WTC11 (cell line): ENCODE measurements at regions not wholly inside any gene's neighbourhood (a gene's known extent, or its start where the extent isn't known, plus 50 kb on each side); places are given as distances from the start of the nearest gene placed in this dataset.

Experiments
- ATAC-seq: fragments of 200-7000 bp; cut with Tn5 transposase; 2 replicates; pipeline ENCODE4 v1.10.0; 2021; ENCODE audit warnings: mild to moderate bottlenecking, moderate library complexity
- CTCF ChIA-PET: fragments of 300-600 bp; sonication (Branson Sonifier 250); formaldehyde crosslinking; loops from one replicate; lab custom pipeline; 2021; ENCODE audit warnings: antibody characterized with exemption; lab: Charles Lee
- POLR2A ChIA-PET: fragments of 350-600 bp; sonication (Branson Sonifier 250); formaldehyde crosslinking; loops from one replicate; lab custom pipeline; 2021; ENCODE audit warnings: antibody characterized with exemption; lab: Charles Lee
- DNase-seq: peaks from one replicate; pipeline ENCODE4 v3.0.0; 2021; ENCODE audit warnings: low spot score
- H3K27ac Mint-ChIP-seq: 2 replicates; pipeline ENCODE4 v1.8.0; 2021; ENCODE audit warnings: mixed read lengths
- H3K27me3 Mint-ChIP-seq: 2 replicates; pipeline ENCODE4 v1.8.0; 2021; ENCODE audit warnings: low read depth, mild to moderate bottlenecking, moderate library complexity, mixed read lengths
- H3K36me3 Mint-ChIP-seq: 2 replicates; pipeline ENCODE4 v1.8.0; 2021; ENCODE audit warnings: mixed read lengths
- H3K4me1 Mint-ChIP-seq: 2 replicates; pipeline ENCODE4 v1.8.0; 2022; ENCODE audit warnings: mixed read lengths
- H3K4me3 Mint-ChIP-seq: 2 replicates; pipeline ENCODE4 v1.8.0; 2021; ENCODE audit warnings: mild to moderate bottlenecking, moderate library complexity, mixed read lengths
- H3K9me3 Mint-ChIP-seq: 2 replicates; pipeline ENCODE4 v1.8.0; 2021; ENCODE audit warnings: mixed read lengths
- ATF2 ChIP-seq: sonication (generic); formaldehyde crosslinking; IDR thresholded peaks from 2 replicates; pipeline ENCODE4 v1.8.1; 2022; ENCODE audit warnings: low read depth, missing genetic modification reagents, borderline replicate concordance
- JAZF1 ChIP-seq: fragments of 250-450 bp; sonication (Bioruptor Pico); IDR thresholded peaks from 2 replicates; pipeline ENCODE4 v1.9.0; 2021; ENCODE audit warnings: moderate library complexity, mild to moderate bottlenecking, inconsistent platforms
- KAT7 ChIP-seq: sonication (generic); formaldehyde crosslinking; IDR thresholded peaks from 2 replicates; pipeline ENCODE4 v1.8.1; 2023; ENCODE audit warnings: missing genetic modification reagents, mild to moderate bottlenecking, borderline replicate concordance
- NR1H2 ChIP-seq: sonication (generic); formaldehyde crosslinking; IDR thresholded peaks from 2 replicates; pipeline ENCODE4 v1.9.0; 2021; ENCODE audit warnings: mild to moderate bottlenecking, moderate library complexity, missing genetic modification reagents
- PRDM15 ChIP-seq: sonication (generic); formaldehyde crosslinking; IDR thresholded peaks from 2 replicates; pipeline ENCODE4 v1.8.0; 2022; ENCODE audit warnings: missing genetic modification reagents
- TP53 ChIP-seq: sonication (generic); formaldehyde crosslinking; IDR thresholded peaks from 2 replicates; pipeline ENCODE4 v1.8.1; 2023; ENCODE audit warnings: mild to moderate bottlenecking, missing genetic modification reagents
- USF2 ChIP-seq: sonication (generic); formaldehyde crosslinking; IDR thresholded peaks from 2 replicates; pipeline ENCODE4 v1.8.1; 2023; ENCODE audit warnings: mild to moderate bottlenecking, missing genetic modification reagents, moderate library complexity
- ZNF317 ChIP-seq: sonication (generic); formaldehyde crosslinking; IDR thresholded peaks from 2 replicates; pipeline ENCODE4 v1.8.1; 2023; ENCODE audit warnings: low read depth, mild to moderate bottlenecking, moderate library complexity, missing genetic modification reagents, borderline replicate concordance
- ZNF512 ChIP-seq: sonication (generic); formaldehyde crosslinking; IDR thresholded peaks from 2 replicates; pipeline ENCODE4 v1.8.1; 2022; ENCODE audit warnings: missing genetic modification reagents, borderline replicate concordance
- TF ChIP-seq, protein P1 (sequence below): sonication (generic); formaldehyde crosslinking; IDR thresholded peaks from 2 replicates; pipeline ENCODE4 v1.8.1; 2023; ENCODE audit warnings: mild to moderate bottlenecking, missing genetic modification reagents, borderline replicate concordance

GRCh38 chr18:75859533-75859932, 432.0 kb upstream of the SMIM21 start (continued):
- TF ChIP-seq PRDM15 (CRISPR knock-in tag) = no peak
- TF ChIP-seq ATF2 (CRISPR knock-in tag) = no peak
- no peak for TF ChIP-seq USF2 (CRISPR knock-in tag)
- TF ChIP-seq JAZF1 (CRISPR knock-in tag) = no peak
- TF ChIP-seq, protein P1, sequence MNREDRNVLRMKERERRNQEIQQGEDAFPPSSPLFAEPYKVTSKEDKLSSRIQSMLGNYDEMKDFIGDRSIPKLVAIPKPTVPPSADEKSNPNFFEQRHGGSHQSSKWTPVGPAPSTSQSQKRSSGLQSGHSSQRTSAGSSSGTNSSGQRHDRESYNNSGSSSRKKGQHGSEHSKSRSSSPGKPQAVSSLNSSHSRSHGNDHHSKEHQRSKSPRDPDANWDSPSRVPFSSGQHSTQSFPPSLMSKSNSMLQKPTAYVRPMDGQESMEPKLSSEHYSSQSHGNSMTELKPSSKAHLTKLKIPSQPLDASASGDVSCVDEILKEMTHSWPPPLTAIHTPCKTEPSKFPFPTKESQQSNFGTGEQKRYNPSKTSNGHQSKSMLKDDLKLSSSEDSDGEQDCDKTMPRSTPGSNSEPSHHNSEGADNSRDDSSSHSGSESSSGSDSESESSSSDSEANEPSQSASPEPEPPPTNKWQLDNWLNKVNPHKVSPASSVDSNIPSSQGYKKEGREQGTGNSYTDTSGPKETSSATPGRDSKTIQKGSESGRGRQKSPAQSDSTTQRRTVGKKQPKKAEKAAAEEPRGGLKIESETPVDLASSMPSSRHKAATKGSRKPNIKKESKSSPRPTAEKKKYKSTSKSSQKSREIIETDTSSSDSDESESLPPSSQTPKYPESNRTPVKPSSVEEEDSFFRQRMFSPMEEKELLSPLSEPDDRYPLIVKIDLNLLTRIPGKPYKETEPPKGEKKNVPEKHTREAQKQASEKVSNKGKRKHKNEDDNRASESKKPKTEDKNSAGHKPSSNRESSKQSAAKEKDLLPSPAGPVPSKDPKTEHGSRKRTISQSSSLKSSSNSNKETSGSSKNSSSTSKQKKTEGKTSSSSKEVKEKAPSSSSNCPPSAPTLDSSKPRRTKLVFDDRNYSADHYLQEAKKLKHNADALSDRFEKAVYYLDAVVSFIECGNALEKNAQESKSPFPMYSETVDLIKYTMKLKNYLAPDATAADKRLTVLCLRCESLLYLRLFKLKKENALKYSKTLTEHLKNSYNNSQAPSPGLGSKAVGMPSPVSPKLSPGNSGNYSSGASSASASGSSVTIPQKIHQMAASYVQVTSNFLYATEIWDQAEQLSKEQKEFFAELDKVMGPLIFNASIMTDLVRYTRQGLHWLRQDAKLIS = no peak
- TF ChIP-seq TP53 (CRISPR knock-in tag) = no peak
- TF ChIP-seq KAT7 (CRISPR knock-in tag) = no peak
- TF ChIP-seq ZNF317 (CRISPR knock-in tag) = no peak

- no peak for DNase-seq
- CTCF ChIA-PET = no interaction called here
Measured at GRCh38 chr18:75858754-75859153, 431.3 kb upstream of the SMIM21 start.

More at GRCh38 chr18:75858754-75859153, 431.3 kb upstream of the SMIM21 start:
- TF ChIP-seq ZNF512 (CRISPR knock-in tag) (no peak), NR1H2 (no peak)
- Mint-ChIP-seq H3K27ac (no peak overlapping the region), H3K4me3 (no peak overlapping the region), H3K9me3 (peaks cover 21% of the 10 kb centered on the region), H3K4me1 (peaks cover 3% of the 10 kb centered on the region; the same call in 1 of the 2 replicates), H3K36me3 (peaks cover 3% of the 10 kb centered on the region; the same call in 1 of the 2 replicates), H3K27me3 (no peaks in the 10 kb centered on the region)
- no peak for ATAC-seq
- POLR2A ChIA-PET = no interaction called here
